ENCODE measurements at regions not wholly inside any gene's neighbourhood (a gene's known extent, or its start where the extent isn't known, plus 50 kb on each side); places are given as distances from the start of the nearest gene placed in this dataset.

DNA sequence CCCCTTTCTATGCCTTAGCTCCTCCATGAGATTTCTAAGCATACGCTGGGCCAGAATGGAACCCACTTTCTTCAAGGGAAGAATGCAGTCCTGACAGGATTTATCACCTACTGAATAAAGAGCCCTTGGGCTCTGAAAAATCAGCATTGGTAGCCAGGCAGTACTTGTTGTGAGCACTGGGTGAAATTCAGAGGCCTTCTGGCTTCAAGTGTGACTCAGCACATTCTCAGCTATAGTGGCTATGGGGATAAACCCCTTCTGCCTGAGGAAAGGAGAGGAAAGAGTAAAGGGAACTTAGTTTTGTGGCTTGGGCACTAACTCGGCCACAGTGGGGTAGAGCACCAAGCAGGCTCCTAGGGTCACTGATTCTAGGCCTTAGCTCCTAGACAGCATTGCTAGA lies 574.8 kb downstream of the JRKL start:
- TF ChIP-seq, protein P1, sequence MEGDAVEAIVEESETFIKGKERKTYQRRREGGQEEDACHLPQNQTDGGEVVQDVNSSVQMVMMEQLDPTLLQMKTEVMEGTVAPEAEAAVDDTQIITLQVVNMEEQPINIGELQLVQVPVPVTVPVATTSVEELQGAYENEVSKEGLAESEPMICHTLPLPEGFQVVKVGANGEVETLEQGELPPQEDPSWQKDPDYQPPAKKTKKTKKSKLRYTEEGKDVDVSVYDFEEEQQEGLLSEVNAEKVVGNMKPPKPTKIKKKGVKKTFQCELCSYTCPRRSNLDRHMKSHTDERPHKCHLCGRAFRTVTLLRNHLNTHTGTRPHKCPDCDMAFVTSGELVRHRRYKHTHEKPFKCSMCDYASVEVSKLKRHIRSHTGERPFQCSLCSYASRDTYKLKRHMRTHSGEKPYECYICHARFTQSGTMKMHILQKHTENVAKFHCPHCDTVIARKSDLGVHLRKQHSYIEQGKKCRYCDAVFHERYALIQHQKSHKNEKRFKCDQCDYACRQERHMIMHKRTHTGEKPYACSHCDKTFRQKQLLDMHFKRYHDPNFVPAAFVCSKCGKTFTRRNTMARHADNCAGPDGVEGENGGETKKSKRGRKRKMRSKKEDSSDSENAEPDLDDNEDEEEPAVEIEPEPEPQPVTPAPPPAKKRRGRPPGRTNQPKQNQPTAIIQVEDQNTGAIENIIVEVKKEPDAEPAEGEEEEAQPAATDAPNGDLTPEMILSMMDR (conservative IDR thresholded peaks at IDR 0.05; ENCODE audit: low read depth in 2 of 2): no peak
- TF ChIP-seq ZNF331 (CRISPR knock-in tag; IDR thresholded peaks at IDR 0.05; ENCODE audit: low read depth) (no peak), EZH2 (IDR thresholded peaks at IDR 0.05; ENCODE audit: low read depth, unreplicated experiment) (no peak), POLR2AphosphoS5 (IDR thresholded peaks at IDR 0.05; ENCODE audit: low read depth) (no peak), CREB1 (CRISPR knock-in tag; IDR thresholded peaks at IDR 0.05; ENCODE audit: low read depth) (no peak)

All from GM23338 (cell line).